D721Med (cell line): ENCODE measurements at regions not wholly inside any gene's neighbourhood (a gene's known extent, or its start where the extent isn't known, plus 50 kb on each side); places are given as distances from the start of the nearest gene placed in this dataset.

Source experiments
- DNase-seq: peaks from one replicate; pipeline ENCODE4 v3.0.0; 2011; ENCODE audit warnings: low spot score; ENCODE audit not compliant: insufficient read length
- FAIRE-seq: peaks from 2 replicates; lab custom pipeline; 2011; peaks lifted over from hg19 to GRCh38; lab: Jason Lieb, UNC
- TF ChIP-seq, protein P1 (sequence below): IDR thresholded peaks from 2 replicates; pipeline ENCODE4 v1.5.1; 2012; ENCODE audit warnings: mild to moderate bottlenecking, control low read depth; ENCODE audit not compliant: insufficient read depth; ENCODE audit errors: missing control alignments

DNA sequence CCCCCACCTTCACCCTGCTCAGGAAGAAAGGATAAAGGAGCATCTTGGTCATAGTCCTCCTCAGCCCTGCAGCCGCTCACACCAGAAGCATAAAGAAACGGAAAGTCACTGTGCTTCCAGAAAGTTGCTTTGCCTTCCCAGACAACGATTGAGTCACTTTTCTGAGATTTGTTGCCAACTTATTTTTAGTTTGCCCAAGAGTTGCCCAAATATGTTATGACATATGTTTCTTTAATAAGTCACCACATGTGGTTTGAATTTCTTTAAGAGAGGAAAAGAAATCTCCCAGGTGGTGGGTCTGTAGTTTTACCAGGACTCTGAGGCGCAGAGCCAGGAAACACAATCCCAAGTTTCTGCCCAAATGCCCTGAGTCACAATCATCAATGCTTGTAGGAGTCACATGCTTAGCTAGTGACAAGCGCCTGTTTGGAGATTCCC lies 63.4 kb upstream of the LRCH1 start:
- no peak for FAIRE-seq
- TF ChIP-seq, protein P1, sequence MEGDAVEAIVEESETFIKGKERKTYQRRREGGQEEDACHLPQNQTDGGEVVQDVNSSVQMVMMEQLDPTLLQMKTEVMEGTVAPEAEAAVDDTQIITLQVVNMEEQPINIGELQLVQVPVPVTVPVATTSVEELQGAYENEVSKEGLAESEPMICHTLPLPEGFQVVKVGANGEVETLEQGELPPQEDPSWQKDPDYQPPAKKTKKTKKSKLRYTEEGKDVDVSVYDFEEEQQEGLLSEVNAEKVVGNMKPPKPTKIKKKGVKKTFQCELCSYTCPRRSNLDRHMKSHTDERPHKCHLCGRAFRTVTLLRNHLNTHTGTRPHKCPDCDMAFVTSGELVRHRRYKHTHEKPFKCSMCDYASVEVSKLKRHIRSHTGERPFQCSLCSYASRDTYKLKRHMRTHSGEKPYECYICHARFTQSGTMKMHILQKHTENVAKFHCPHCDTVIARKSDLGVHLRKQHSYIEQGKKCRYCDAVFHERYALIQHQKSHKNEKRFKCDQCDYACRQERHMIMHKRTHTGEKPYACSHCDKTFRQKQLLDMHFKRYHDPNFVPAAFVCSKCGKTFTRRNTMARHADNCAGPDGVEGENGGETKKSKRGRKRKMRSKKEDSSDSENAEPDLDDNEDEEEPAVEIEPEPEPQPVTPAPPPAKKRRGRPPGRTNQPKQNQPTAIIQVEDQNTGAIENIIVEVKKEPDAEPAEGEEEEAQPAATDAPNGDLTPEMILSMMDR = no peak
- DNase-seq = no peak

DNA sequence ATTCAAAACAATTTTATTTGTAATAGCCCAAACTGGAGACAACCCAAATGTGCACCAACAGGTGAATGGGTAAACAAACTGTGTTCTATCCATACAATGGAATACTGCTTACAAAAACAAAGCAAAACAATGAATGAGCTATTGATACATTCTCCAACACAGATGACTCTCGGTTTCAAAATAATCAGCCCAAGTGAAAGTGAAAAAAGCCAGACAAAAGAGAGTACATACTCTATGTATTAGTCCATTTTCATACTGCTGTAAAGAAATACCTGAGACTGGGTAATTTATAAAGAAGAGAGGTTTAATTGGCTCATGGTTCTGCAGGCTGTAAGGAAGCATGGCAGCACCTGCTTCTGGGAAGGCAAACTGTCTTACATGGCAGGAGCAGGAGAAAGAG lies 65.2 kb upstream of the LRCH1 start:
- TF ChIP-seq, protein P1 = no peak
- FAIRE-seq (no peak), DNase-seq (no peak)

DNA sequence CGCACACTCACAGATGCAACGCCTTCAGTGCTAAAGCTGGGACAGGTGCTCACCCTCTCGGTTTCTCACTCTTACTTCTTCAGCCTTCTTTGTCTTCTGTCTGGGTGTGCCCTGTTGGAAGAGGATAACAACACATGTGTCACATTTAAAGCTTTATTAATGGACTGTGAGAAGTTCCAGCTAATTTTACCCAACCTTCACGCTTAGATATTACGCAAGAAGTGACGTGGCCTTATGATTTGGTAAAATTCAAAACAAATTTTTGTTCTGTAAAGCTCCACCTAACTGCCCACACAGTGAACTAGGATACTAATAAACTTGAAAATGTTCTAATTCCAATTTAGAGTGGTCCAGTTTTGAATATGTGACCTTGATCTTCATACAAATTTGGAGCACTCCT lies 66.7 kb upstream of the LRCH1 start:
- no peak for FAIRE-seq
- TF ChIP-seq, protein P1 = no peak
- DNase-seq = no peak

DNA sequence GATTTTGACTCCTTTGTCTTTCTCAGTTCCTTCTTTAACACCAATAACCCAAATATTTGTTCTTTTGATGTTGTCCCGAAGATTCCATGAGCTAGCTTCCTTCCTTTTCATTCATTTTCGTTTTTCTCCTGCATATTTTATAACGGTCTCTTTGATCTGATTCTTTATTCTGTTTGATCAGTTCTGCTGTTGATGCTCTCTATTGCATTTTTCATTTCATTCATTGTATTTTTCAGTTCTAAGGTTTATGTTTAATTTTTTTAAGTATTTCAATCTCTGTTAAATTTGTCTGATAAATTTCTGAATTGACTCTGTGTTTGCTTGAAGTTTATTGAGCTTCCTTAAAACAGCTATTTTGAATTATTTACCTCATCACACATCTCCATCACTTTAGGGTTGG lies 68.4 kb upstream of the LRCH1 start:
- no peak for DNase-seq
- TF ChIP-seq, protein P1 = no peak
- no peak for FAIRE-seq

DNA sequence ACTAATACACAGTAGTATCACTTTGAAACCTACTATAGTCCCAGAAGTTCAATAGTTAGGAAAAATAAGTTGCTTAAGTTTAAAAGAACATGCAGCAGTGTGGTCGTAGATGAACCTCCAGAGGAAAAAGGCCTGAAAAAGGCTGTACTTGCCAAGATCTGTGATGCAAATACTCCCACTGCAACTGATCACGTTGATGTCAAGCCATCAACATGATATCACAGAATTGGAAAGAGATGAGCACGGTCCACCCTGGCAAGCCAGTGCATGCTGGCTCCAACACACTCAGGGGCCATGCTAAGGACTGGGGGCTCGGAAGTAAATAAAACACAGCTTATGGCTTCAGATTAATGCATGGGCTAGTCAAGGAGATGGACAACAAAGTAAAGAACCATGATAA lies 71.8 kb upstream of the LRCH1 start:
- TF ChIP-seq, protein P1 = no peak
- FAIRE-seq (no peak), DNase-seq (no peak)

DNA sequence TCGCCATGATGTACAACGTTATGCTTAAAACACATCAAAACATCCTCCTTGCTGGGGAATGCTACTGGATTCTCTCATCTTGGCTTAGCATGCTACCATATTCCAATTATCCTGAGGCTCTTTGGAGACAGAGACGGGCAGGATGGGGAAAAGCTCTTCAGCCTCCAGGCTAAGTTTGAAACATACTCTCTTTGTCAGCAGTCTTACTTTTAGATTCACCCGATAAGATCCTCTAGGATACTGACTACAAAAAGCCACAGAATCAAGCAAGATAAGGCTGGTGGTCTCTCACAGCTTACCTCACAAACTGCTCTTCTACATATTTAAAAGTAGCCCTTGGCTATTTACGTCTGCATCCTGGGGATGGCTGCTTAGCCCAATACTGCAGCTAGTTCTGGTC lies 72.8 kb upstream of the LRCH1 start:
- FAIRE-seq (no peak), DNase-seq (no peak)
- TF ChIP-seq, protein P1 = no peak

DNA sequence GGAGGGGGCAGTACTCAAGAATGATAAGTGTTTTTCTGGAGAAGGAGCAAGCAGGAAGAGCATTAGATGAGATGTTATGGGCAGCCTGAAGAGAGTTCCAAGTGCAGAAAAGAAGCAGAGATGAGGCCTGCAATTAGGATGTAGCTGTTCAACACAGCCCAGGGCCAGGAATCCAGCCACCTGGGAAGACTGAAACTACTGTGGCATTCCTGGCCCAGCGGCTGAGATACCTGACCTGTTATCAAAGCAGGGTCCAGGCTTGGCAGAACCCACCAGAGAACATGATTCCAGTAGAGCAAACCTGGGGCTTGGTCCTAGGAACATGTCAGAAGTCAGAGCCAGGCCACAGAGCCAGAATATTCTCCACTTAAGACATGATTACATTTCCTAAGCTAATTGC lies 73.3 kb upstream of the LRCH1 start:
- FAIRE-seq (no peak), DNase-seq (no peak)
- TF ChIP-seq, protein P1 = no peak
